Type B pancreatic cell (in vitro differentiated cells): ENCODE measurements at regions not wholly inside any gene's neighbourhood (a gene's known extent, or its start where the extent isn't known, plus 50 kb on each side); places are given as distances from the start of the nearest gene placed in this dataset.

Experiments used
- DNase-seq: peaks from one replicate; pipeline ENCODE4 v3.0.0; 2021; ENCODE audit warnings: mixed read lengths; ENCODE audit not compliant: unreplicated experiment; ENCODE audit errors: extremely low spot score
- H3K27ac Mint-ChIP-seq: 2 replicates; pipeline ENCODE4 v1.8.0; 2021; ENCODE audit warnings: mild to moderate bottlenecking, mixed read lengths
- H3K27me3 Mint-ChIP-seq: 2 replicates; pipeline ENCODE4 v1.8.0; 2021; ENCODE audit warnings: mixed read lengths
- H3K36me3 Mint-ChIP-seq: 2 replicates; pipeline ENCODE4 v1.8.0; 2021; ENCODE audit warnings: mixed read lengths
- H3K4me1 Mint-ChIP-seq: one replicate; pipeline ENCODE4 v1.8.0; 2021; ENCODE audit warnings: mixed read lengths; ENCODE audit not compliant: unreplicated experiment
- H3K4me3 Mint-ChIP-seq: 2 replicates; pipeline ENCODE4 v1.8.0; 2021; ENCODE audit warnings: mild to moderate bottlenecking, mixed read lengths
- H3K9me3 Mint-ChIP-seq: 2 replicates; pipeline ENCODE4 v1.8.0; 2021; ENCODE audit warnings: mixed read lengths
- CTCF ChIP-seq: fragments of 200-600 bp; sonication (generic); conservative IDR thresholded peaks from 2 replicates; pipeline ENCODE4 v1.5.0; 2021; ENCODE audit warnings: antibody characterized with exemption, mild to moderate bottlenecking

- H3K36me3 Mint-ChIP-seq, result no peaks in the 10 kb centered on the region
- no peak for DNase-seq
- no peak overlapping the region for H3K4me3 Mint-ChIP-seq
- no peak for TF ChIP-seq CTCF
- peaks cover 19% of the 10 kb centered on the region for H3K4me1 Mint-ChIP-seq
- H3K27ac Mint-ChIP-seq, result peak overlapping the region; percentile 51
- H3K27me3 Mint-ChIP-seq, result no peaks in the 10 kb centered on the region
- no peaks in the 10 kb centered on the region for H3K9me3 Mint-ChIP-seq
These were observed 192.1 kb upstream of the DMRT1 start for GRCh38 chr9:649128-650074.

DNA sequence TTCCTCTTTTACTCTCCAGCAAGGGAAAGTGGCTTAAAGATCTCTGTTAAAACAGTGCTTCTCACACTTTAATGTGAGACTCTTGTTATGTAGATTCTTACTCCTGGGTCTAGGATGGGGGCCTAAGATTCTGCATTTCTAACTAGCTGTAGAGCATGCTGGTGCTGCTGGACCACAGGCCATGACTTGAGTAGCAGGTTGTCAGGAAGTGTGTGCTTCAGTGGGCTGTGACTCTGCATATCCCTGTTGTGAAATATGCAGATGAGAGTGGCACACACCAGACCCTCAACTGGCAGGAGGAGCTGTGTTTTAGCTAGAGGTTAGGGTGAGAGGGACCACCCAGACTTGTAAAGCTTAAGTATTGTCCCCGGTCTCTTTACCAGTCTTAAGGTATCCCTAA is 191.1 kb upstream of the DMRT1 start:
- Mint-ChIP-seq H3K4me3 (no peak overlapping the region), H3K36me3 (no peaks in the 10 kb centered on the region), H3K27me3 (no peaks in the 10 kb centered on the region), H3K4me1 (peaks cover 19% of the 10 kb centered on the region), H3K27ac (no peak overlapping the region), H3K9me3 (no peaks in the 10 kb centered on the region)
- DNase-seq, result no peak
- TF ChIP-seq CTCF, result no peak

- no peak for DNase-seq
- H3K27ac Mint-ChIP-seq, result no peak overlapping the region
- peaks cover 19% of the 10 kb centered on the region for H3K4me1 Mint-ChIP-seq
- no peaks in the 10 kb centered on the region for H3K9me3 Mint-ChIP-seq
- TF ChIP-seq CTCF, result no peak
- H3K36me3 Mint-ChIP-seq, result no peaks in the 10 kb centered on the region
- no peaks in the 10 kb centered on the region for H3K27me3 Mint-ChIP-seq
- no peak overlapping the region for H3K4me3 Mint-ChIP-seq
These were observed 190.1 kb upstream of the DMRT1 start for GRCh38 chr9:651371-651770.

- no peaks in the 10 kb centered on the region for H3K9me3 Mint-ChIP-seq
- no peaks in the 10 kb centered on the region for H3K36me3 Mint-ChIP-seq
- no peak for DNase-seq
- TF ChIP-seq CTCF, result no peak
- H3K4me1 Mint-ChIP-seq, result peaks cover 22% of the 10 kb centered on the region
- no peaks in the 10 kb centered on the region for H3K27me3 Mint-ChIP-seq
- no peak overlapping the region for H3K4me3 Mint-ChIP-seq
- no peak overlapping the region for H3K27ac Mint-ChIP-seq
These were observed 188.6 kb upstream of the DMRT1 start for GRCh38 chr9:652914-653313.

- DNase-seq, result no peak
- H3K27me3 Mint-ChIP-seq, result no peaks in the 10 kb centered on the region
- no peak overlapping the region for H3K4me3 Mint-ChIP-seq
- no peaks in the 10 kb centered on the region for H3K9me3 Mint-ChIP-seq
- H3K4me1 Mint-ChIP-seq, result peaks cover 22% of the 10 kb centered on the region
- H3K36me3 Mint-ChIP-seq, result no peaks in the 10 kb centered on the region
- no peak overlapping the region for H3K27ac Mint-ChIP-seq
- TF ChIP-seq CTCF, result no peak
These were observed 188.1 kb upstream of the DMRT1 start for GRCh38 chr9:653421-653820.
